HEK293T (cell line): ENCODE measurements at regions not wholly inside any gene's neighbourhood (a gene's known extent, or its start where the extent isn't known, plus 50 kb on each side); places are given as distances from the start of the nearest gene placed in this dataset.

ENCODE experiments used
- ARNT ChIP-seq: fragments of 450-650 bp; IDR thresholded peaks from 2 replicates; pipeline ENCODE4 v1.6.1; 2017; ENCODE audit warnings: mild to moderate bottlenecking
- BHLHE40 ChIP-seq: fragments of 450-650 bp; IDR thresholded peaks from 2 replicates; pipeline ENCODE4 v1.6.1; 2016; ENCODE audit warnings: mild to moderate bottlenecking, moderate library complexity, borderline replicate concordance
- ELF4 ChIP-seq: fragments of 450-650 bp; IDR thresholded peaks from 2 replicates; pipeline ENCODE4 v1.6.1; 2017; ENCODE audit warnings: antibody characterized with exemption
- FOXA1 ChIP-seq: fragments of 450-650 bp; IDR thresholded peaks from 2 replicates; pipeline ENCODE4 v1.6.1; 2016; ENCODE audit warnings: mild to moderate bottlenecking
- FOXK2 ChIP-seq: fragments of 450-650 bp; IDR thresholded peaks from 2 replicates; pipeline ENCODE4 v1.6.1; 2016; ENCODE audit warnings: mild to moderate bottlenecking
- FOXM1 ChIP-seq: fragments of 450-650 bp; IDR thresholded peaks from 2 replicates; pipeline ENCODE4 v1.6.1; 2017; ENCODE audit warnings: mild to moderate bottlenecking, borderline replicate concordance
- HDGF ChIP-seq: fragments of 450-650 bp; IDR thresholded peaks from 2 replicates; pipeline ENCODE4 v1.6.1; 2017; ENCODE audit warnings: antibody characterized with exemption, borderline replicate concordance
- L3MBTL2 ChIP-seq: fragments of 450-650 bp; conservative IDR thresholded peaks from 2 replicates; pipeline ENCODE4 v1.6.1; 2016; ENCODE audit warnings: mild to moderate bottlenecking
- NFRKB ChIP-seq: fragments of 450-650 bp; IDR thresholded peaks from 2 replicates; pipeline ENCODE4 v1.6.1; 2016; ENCODE audit warnings: mild to moderate bottlenecking, moderate library complexity
- SP1 ChIP-seq: fragments of 450-650 bp; IDR thresholded peaks from 2 replicates; pipeline ENCODE4 v1.6.1; 2017
- SUZ12 ChIP-seq: fragments of 450-650 bp; IDR thresholded peaks from 2 replicates; pipeline ENCODE4 v1.6.1; 2016; ENCODE audit warnings: mild to moderate bottlenecking
- TARDBP ChIP-seq: fragments of 450-650 bp; IDR thresholded peaks from 2 replicates; pipeline ENCODE4 v1.6.1; 2016
- ZNF384 ChIP-seq: fragments of 450-650 bp; IDR thresholded peaks from 2 replicates; pipeline ENCODE4 v1.6.1; 2016
- TF ChIP-seq, protein P1 (sequence below): fragments of 450-650 bp; IDR thresholded peaks from 2 replicates; pipeline ENCODE4 v1.6.1; 2016

DNA sequence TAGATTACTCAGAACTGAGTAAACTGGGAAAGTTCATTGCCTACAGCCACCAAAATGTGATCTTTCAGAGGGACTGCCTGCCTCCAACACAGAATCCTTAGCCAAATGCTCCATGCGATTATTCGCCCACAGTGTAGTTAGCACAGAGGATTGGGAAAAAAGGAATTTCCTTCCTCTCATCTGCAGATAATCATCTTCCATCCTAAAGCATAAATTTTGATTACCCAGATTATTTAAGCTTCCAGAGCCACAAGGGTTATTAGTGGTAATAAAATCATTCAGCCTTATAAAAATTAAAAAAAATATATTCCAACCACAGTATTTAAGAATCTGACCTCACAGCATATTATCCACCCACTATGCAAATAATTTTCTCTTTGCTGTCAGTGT lies 285.3 kb upstream of the GRAMD2B start:
- no peak for TF ChIP-seq SUZ12
- TF ChIP-seq BHLHE40 = no peak
- no peak for TF ChIP-seq ZNF384
- TF ChIP-seq TARDBP = no peak
- no peak for TF ChIP-seq ELF4
- TF ChIP-seq SP1 = no peak
- no peak for TF ChIP-seq L3MBTL2
- TF ChIP-seq NFRKB = no peak
- no peak for TF ChIP-seq FOXK2
- no peak for TF ChIP-seq HDGF
- TF ChIP-seq ARNT = no peak
- TF ChIP-seq, protein P1, sequence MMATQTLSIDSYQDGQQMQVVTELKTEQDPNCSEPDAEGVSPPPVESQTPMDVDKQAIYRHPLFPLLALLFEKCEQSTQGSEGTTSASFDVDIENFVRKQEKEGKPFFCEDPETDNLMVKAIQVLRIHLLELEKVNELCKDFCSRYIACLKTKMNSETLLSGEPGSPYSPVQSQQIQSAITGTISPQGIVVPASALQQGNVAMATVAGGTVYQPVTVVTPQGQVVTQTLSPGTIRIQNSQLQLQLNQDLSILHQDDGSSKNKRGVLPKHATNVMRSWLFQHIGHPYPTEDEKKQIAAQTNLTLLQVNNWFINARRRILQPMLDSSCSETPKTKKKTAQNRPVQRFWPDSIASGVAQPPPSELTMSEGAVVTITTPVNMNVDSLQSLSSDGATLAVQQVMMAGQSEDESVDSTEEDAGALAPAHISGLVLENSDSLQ = no peak
- no peak for TF ChIP-seq FOXA1
- TF ChIP-seq FOXM1 = no peak
